Activated T-helper 2 cell treated with anti-CD3 and anti-CD28 coated beads, Interferon-gamma antibody, Interleukin-2, Interleukin-4, amounts not matched to agents 10 μg/mL and 5 μg/mL and 100 μg/mL, durations not matched to agents 14 hours and 24 hours and 36 hours (primary cell): ENCODE measurements at regions not wholly inside any gene's neighbourhood (a gene's known extent, or its start where the extent isn't known, plus 50 kb on each side); places are given as distances from the start of the nearest gene placed in this dataset.
"Not testable (repeated sequence)": the region's sequence is repeated elsewhere in the genome, so short reads cannot be mapped to it uniquely, and the experiment has no call there.

ENCODE experiments used
- DNase-seq: peaks from one replicate; pipeline ENCODE4 v3.0.0; 2021; ENCODE audit warnings: low spot score
- H3K27ac Mint-ChIP-seq: one replicate; pipeline ENCODE4 v1.8.0; 2021; ENCODE audit warnings: mixed read lengths
- H3K27me3 Mint-ChIP-seq: one replicate; pipeline ENCODE4 v1.8.0; 2021; ENCODE audit warnings: low read depth, mixed read lengths
- H3K36me3 Mint-ChIP-seq: one replicate; pipeline ENCODE4 v1.8.0; 2021; ENCODE audit warnings: low read depth, mixed read lengths
- H3K4me1 Mint-ChIP-seq: one replicate; pipeline ENCODE4 v1.8.0; 2021; ENCODE audit warnings: low read depth, mixed read lengths
- H3K4me3 Mint-ChIP-seq: one replicate; pipeline ENCODE4 v1.8.0; 2021; ENCODE audit warnings: low read depth, mild to moderate bottlenecking, moderate library complexity, mixed read lengths
- H3K9me3 Mint-ChIP-seq: one replicate; pipeline ENCODE4 v1.8.0; 2021; ENCODE audit warnings: mixed read lengths
- intact Hi-C: fragments of 100-400 bp; cut with micrococcal nuclease; formaldehyde crosslinking; loops from one replicate; pipeline ENCODE4 v1.15.1; 2023

- Mint-ChIP-seq H3K4me1 (no peaks in the 10 kb centered on the region), H3K9me3 (peaks cover 22% of the 10 kb centered on the region), H3K4me3 (no peak overlapping the region), H3K36me3 (no peaks in the 10 kb centered on the region), H3K27me3 (no peaks in the 10 kb centered on the region), H3K27ac (no peak overlapping the region)
- intact Hi-C loops, result no loop called here
- DNase-seq, result no peak
These were observed 1642.3 kb downstream of the C4orf33 start for GRCh38 chr4:130738233-130738632.

GRCh38 chr4:130747842-130748241, 1651.9 kb downstream of the C4orf33 start:
- Mint-ChIP-seq H3K27ac (no peak overlapping the region), H3K4me3 (no peak overlapping the region), H3K36me3 (no peaks in the 10 kb centered on the region), H3K9me3 (no peaks in the 10 kb centered on the region), H3K27me3 (no peaks in the 10 kb centered on the region), H3K4me1 (no peaks in the 10 kb centered on the region)
- intact Hi-C loops, result no loop called here
- DNase-seq, result no peak

- DNase-seq, result no peak
- Mint-ChIP-seq H3K9me3 (peaks cover 8% of the 10 kb centered on the region), H3K4me1 (no peaks in the 10 kb centered on the region), H3K36me3 (no peaks in the 10 kb centered on the region), H3K4me3 (no peak overlapping the region), H3K27me3 (no peaks in the 10 kb centered on the region), H3K27ac (no peak overlapping the region)
- intact Hi-C loops, result no loop called here
These were observed 1658.0 kb downstream of the C4orf33 start for GRCh38 chr4:130753926-130754325.

- Mint-ChIP-seq H3K36me3 (no peaks in the 10 kb centered on the region), H3K4me1 (no peaks in the 10 kb centered on the region), H3K4me3 (no peak overlapping the region), H3K27me3 (no peaks in the 10 kb centered on the region), H3K9me3 (peaks cover 3% of the 10 kb centered on the region), H3K27ac (no peak overlapping the region)
- no peak for DNase-seq
- intact Hi-C loops, result no loop called here
These were observed 1664.3 kb downstream of the C4orf33 start for GRCh38 chr4:130760246-130760645.

GRCh38 chr4:130767384-130767783, 1671.4 kb downstream of the C4orf33 start:
- H3K9me3 Mint-ChIP-seq, H3K4me3 Mint-ChIP-seq, H3K4me1 Mint-ChIP-seq, H3K36me3 Mint-ChIP-seq, DNase-seq, H3K27ac Mint-ChIP-seq, H3K27me3 Mint-ChIP-seq, intact Hi-C loops: not testable (repeated sequence)

GRCh38 chr4:130772966-130773365, 1677.0 kb downstream of the C4orf33 start:
- intact Hi-C loops, H3K27me3 Mint-ChIP-seq, H3K27ac Mint-ChIP-seq: not testable (repeated sequence)

GRCh38 chr4:130808492-130808891, 1712.5 kb downstream of the C4orf33 start:
- Mint-ChIP-seq H3K9me3 (peaks cover 7% of the 10 kb centered on the region), H3K27ac (no peak overlapping the region), H3K36me3 (no peaks in the 10 kb centered on the region), H3K4me3 (no peak overlapping the region), H3K4me1 (no peaks in the 10 kb centered on the region), H3K27me3 (no peaks in the 10 kb centered on the region)
- intact Hi-C loops, result no loop called here
- DNase-seq, result no peak

More at GRCh38 chr4:130772966-130773365, 1677.0 kb downstream of the C4orf33 start:
- H3K9me3 Mint-ChIP-seq, result peaks cover 13% of the 10 kb centered on the region
- DNase-seq, H3K36me3 Mint-ChIP-seq, H3K4me3 Mint-ChIP-seq, H3K4me1 Mint-ChIP-seq: not testable (repeated sequence)

GRCh38 chr4:130812117-130812765, 1716.3 kb downstream of the C4orf33 start:
- Mint-ChIP-seq H3K4me3 (no peak overlapping the region), H3K27ac (no peak overlapping the region), H3K27me3 (no peaks in the 10 kb centered on the region), H3K4me1 (no peaks in the 10 kb centered on the region), H3K9me3 (peaks cover 6% of the 10 kb centered on the region), H3K36me3 (no peaks in the 10 kb centered on the region)
- intact Hi-C loops, result no loop called here
- no peak for DNase-seq

- peaks cover 6% of the 10 kb centered on the region for H3K9me3 Mint-ChIP-seq
- intact Hi-C loops, result no loop called here
- no peak overlapping the region for H3K27ac Mint-ChIP-seq
- H3K27me3 Mint-ChIP-seq, result no peaks in the 10 kb centered on the region
- H3K4me3 Mint-ChIP-seq, result no peak overlapping the region
- DNase-seq, result no peak
- no peaks in the 10 kb centered on the region for H3K36me3 Mint-ChIP-seq
- H3K4me1 Mint-ChIP-seq, result no peaks in the 10 kb centered on the region
These were observed 1718.9 kb downstream of the C4orf33 start for GRCh38 chr4:130814896-130815295.

- H3K36me3 Mint-ChIP-seq, result no peaks in the 10 kb centered on the region
- intact Hi-C loops, result no loop called here
- no peak overlapping the region for H3K4me3 Mint-ChIP-seq
- H3K27me3 Mint-ChIP-seq, result no peaks in the 10 kb centered on the region
- DNase-seq, result no peak
- H3K4me1 Mint-ChIP-seq, result no peaks in the 10 kb centered on the region
- H3K27ac Mint-ChIP-seq, result no peak overlapping the region
- peaks cover 7% of the 10 kb centered on the region for H3K9me3 Mint-ChIP-seq
These were observed 1724.5 kb downstream of the C4orf33 start for GRCh38 chr4:130820448-130820847.

- Mint-ChIP-seq H3K27me3 (no peaks in the 10 kb centered on the region), H3K27ac (no peak overlapping the region), H3K36me3 (no peaks in the 10 kb centered on the region), H3K4me3 (no peak overlapping the region), H3K4me1 (no peaks in the 10 kb centered on the region), H3K9me3 (peaks cover 19% of the 10 kb centered on the region)
- intact Hi-C loops, result no loop called here
- DNase-seq, result no peak
These were observed 1729.3 kb downstream of the C4orf33 start for GRCh38 chr4:130825284-130825683.

- Mint-ChIP-seq H3K27ac (no peak overlapping the region), H3K36me3 (no peaks in the 10 kb centered on the region), H3K4me3 (no peak overlapping the region), H3K4me1 (no peaks in the 10 kb centered on the region), H3K9me3 (peaks cover 8% of the 10 kb centered on the region), H3K27me3 (no peaks in the 10 kb centered on the region)
- no peak for DNase-seq
- intact Hi-C loops, result no loop called here
These were observed 1754.1 kb downstream of the C4orf33 start for GRCh38 chr4:130850019-130850524.

- Mint-ChIP-seq H3K4me3 (no peak overlapping the region), H3K27me3 (no peaks in the 10 kb centered on the region), H3K4me1 (no peaks in the 10 kb centered on the region), H3K27ac (no peak overlapping the region), H3K9me3 (peaks cover 12% of the 10 kb centered on the region), H3K36me3 (no peaks in the 10 kb centered on the region)
- no peak for DNase-seq
- intact Hi-C loops, result no loop called here
These were observed 1755.2 kb downstream of the C4orf33 start for GRCh38 chr4:130851107-130851506.

GRCh38 chr4:130851932-130852331, 1756.0 kb downstream of the C4orf33 start:
- no peak overlapping the region for H3K4me3 Mint-ChIP-seq
- no peak overlapping the region for H3K27ac Mint-ChIP-seq
- no peaks in the 10 kb centered on the region for H3K4me1 Mint-ChIP-seq
- intact Hi-C loops, result no loop called here
- no peaks in the 10 kb centered on the region for H3K36me3 Mint-ChIP-seq
- H3K9me3 Mint-ChIP-seq, result peaks cover 12% of the 10 kb centered on the region
- no peak for DNase-seq
- H3K27me3 Mint-ChIP-seq, result no peaks in the 10 kb centered on the region
